ENCODE measurements at regions not wholly inside any gene's neighbourhood (a gene's known extent, or its start where the extent isn't known, plus 50 kb on each side); places are given as distances from the start of the nearest gene placed in this dataset.

DNA sequence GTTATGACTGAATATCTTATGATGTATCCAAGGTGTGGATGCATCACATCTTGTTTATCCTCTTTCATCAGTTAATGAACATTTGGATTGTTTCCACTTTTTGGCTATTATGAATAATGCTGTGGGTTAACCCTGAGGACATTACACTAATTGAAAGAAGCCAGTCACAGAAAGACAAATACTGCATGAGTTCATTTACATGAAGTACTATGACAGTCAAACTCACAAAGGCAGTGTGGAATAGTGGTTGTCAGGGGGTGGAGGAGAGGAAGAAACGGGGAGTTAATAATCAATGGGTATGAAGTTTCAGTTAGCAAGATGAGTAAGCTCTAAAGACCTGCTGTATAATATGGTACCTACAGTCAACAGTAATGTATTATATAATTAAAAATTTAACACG is 409.4 kb upstream of the CTNND2 start:
- H3K9me3 ChIP-seq (ENCODE audit: low read depth): no peaks in the 10 kb centered on the region
- H3K4me1 ChIP-seq (ENCODE audit: insufficient read depth): no peaks in the 10 kb centered on the region
- no peaks in the 10 kb centered on the region for H3K9me2 ChIP-seq (replicated peaks; ENCODE audit: insufficient read depth)
- H3K27me3 ChIP-seq: no peaks in the 10 kb centered on the region
- H3K4me2 ChIP-seq: no peak overlapping the region
- no peak for DNase-seq (ENCODE audit: low spot score)
- no peaks in the 10 kb centered on the region for H3K79me2 ChIP-seq
- H3K27ac ChIP-seq: no peak overlapping the region
- H3K36me3 ChIP-seq (replicated peaks; ENCODE audit: insufficient read depth, low read depth): no peaks in the 10 kb centered on the region
- WGBS (ENCODE audit: low lambda C conversion rate, missing lambda C conversion rate): 76% methylated on average over 2 of the region's 2 CpGs
- H4K20me1 ChIP-seq (ENCODE audit: insufficient read depth, poor library complexity, severe bottlenecking): no peaks in the 10 kb centered on the region
- TF ChIP-seq EZH2phosphoT487 (IDR thresholded peaks at IDR 0.05; ENCODE audit: low read depth, severe bottlenecking, unreplicated experiment): no peak
- TF ChIP-seq EZH2 (IDR thresholded peaks at IDR 0.05; ENCODE audit: borderline replicate concordance): no peak
- TF ChIP-seq, protein P1, sequence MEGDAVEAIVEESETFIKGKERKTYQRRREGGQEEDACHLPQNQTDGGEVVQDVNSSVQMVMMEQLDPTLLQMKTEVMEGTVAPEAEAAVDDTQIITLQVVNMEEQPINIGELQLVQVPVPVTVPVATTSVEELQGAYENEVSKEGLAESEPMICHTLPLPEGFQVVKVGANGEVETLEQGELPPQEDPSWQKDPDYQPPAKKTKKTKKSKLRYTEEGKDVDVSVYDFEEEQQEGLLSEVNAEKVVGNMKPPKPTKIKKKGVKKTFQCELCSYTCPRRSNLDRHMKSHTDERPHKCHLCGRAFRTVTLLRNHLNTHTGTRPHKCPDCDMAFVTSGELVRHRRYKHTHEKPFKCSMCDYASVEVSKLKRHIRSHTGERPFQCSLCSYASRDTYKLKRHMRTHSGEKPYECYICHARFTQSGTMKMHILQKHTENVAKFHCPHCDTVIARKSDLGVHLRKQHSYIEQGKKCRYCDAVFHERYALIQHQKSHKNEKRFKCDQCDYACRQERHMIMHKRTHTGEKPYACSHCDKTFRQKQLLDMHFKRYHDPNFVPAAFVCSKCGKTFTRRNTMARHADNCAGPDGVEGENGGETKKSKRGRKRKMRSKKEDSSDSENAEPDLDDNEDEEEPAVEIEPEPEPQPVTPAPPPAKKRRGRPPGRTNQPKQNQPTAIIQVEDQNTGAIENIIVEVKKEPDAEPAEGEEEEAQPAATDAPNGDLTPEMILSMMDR (IDR thresholded peaks at IDR 0.05; ENCODE audit: poor library complexity): no peak
- H3K4me3 ChIP-seq: no peak overlapping the region
- H2AFZ ChIP-seq: no peak overlapping the region

- Histone ChIP-seq H4K20me1 (ENCODE audit: insufficient read depth, poor library complexity, severe bottlenecking) (no peaks in the 10 kb centered on the region), H3K9me3 (ENCODE audit: low read depth) (no peaks in the 10 kb centered on the region), H3K79me2 (no peaks in the 10 kb centered on the region), H3K36me3 (replicated peaks; ENCODE audit: insufficient read depth, low read depth) (no peaks in the 10 kb centered on the region), H2AFZ (no peak overlapping the region), H3K4me3 (no peak overlapping the region), H3K4me2 (no peak overlapping the region), H3K9me2 (replicated peaks; ENCODE audit: insufficient read depth) (no peaks in the 10 kb centered on the region), H3K27ac (no peak overlapping the region), H3K27me3 (no peaks in the 10 kb centered on the region), H3K4me1 (ENCODE audit: insufficient read depth) (no peaks in the 10 kb centered on the region)
- no peak for TF ChIP-seq EZH2 (IDR thresholded peaks at IDR 0.05; ENCODE audit: borderline replicate concordance)
- no peak for DNase-seq (ENCODE audit: low spot score)
- 87% methylated on average over 5 of the region's 5 CpGs for WGBS (ENCODE audit: low lambda C conversion rate, missing lambda C conversion rate)
These were observed 408.1 kb upstream of the CTNND2 start for GRCh38 chr5:12312343-12312742.

DNA sequence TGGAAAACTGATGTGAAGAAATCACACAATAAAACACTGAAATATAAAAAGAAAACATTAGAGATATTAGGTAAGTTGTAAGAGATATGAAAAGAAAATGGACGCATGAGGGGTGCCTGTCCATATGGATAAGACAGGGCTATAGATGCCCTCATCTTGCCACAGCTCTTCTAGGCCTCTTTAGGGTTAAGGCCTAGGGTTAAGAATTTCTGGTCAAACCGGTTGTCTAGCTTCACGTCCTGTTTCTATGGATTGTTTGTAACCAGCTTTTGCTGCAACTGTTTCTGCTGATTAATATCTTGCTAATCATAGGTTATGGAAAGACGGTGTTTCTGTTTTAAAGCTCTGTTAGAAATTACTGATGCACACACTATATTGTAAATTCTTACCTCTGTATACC is 389.9 kb upstream of the CTNND2 start:
- Histone ChIP-seq H3K9me2 (replicated peaks; ENCODE audit: insufficient read depth) (no peaks in the 10 kb centered on the region), H2AFZ (no peak overlapping the region), H4K20me1 (ENCODE audit: insufficient read depth, poor library complexity, severe bottlenecking) (no peaks in the 10 kb centered on the region), H3K9me3 (ENCODE audit: low read depth) (no peaks in the 10 kb centered on the region), H3K4me2 (no peak overlapping the region), H3K4me1 (ENCODE audit: insufficient read depth) (no peaks in the 10 kb centered on the region), H3K4me3 (no peak overlapping the region), H3K79me2 (no peaks in the 10 kb centered on the region), H3K27ac (no peak overlapping the region), H3K36me3 (replicated peaks; ENCODE audit: insufficient read depth, low read depth) (no peaks in the 10 kb centered on the region), H3K27me3 (no peaks in the 10 kb centered on the region)
- no peak for TF ChIP-seq EZH2 (IDR thresholded peaks at IDR 0.05; ENCODE audit: borderline replicate concordance)
- no peak for TF ChIP-seq EZH2phosphoT487 (IDR thresholded peaks at IDR 0.05; ENCODE audit: low read depth, severe bottlenecking, unreplicated experiment)
- TF ChIP-seq, protein P1 (IDR thresholded peaks at IDR 0.05; ENCODE audit: poor library complexity): no peak
- no peak for DNase-seq (ENCODE audit: low spot score)
- 83% methylated on average over 4 of the region's 4 CpGs for WGBS (ENCODE audit: low lambda C conversion rate, missing lambda C conversion rate)

GRCh38 chr5:12292610-12293204 is 388.5 kb upstream of the CTNND2 start:
- H4K20me1 ChIP-seq (ENCODE audit: insufficient read depth, poor library complexity, severe bottlenecking): no peaks in the 10 kb centered on the region
- H3K4me2 ChIP-seq: no peak overlapping the region
- H3K79me2 ChIP-seq: no peaks in the 10 kb centered on the region
- H3K4me1 ChIP-seq (ENCODE audit: insufficient read depth): no peaks in the 10 kb centered on the region
- H3K27me3 ChIP-seq: no peaks in the 10 kb centered on the region
- no peaks in the 10 kb centered on the region for H3K36me3 ChIP-seq (replicated peaks; ENCODE audit: insufficient read depth, low read depth)
- no peak overlapping the region for H3K27ac ChIP-seq
- TF ChIP-seq EZH2 (IDR thresholded peaks at IDR 0.05; ENCODE audit: borderline replicate concordance): no peak
- TF ChIP-seq EZH2phosphoT487 (IDR thresholded peaks at IDR 0.05; ENCODE audit: low read depth, severe bottlenecking, unreplicated experiment): no peak
- TF ChIP-seq, protein P1 (IDR thresholded peaks at IDR 0.05; ENCODE audit: poor library complexity): peak; percentile 36
- no peak overlapping the region for H3K4me3 ChIP-seq
- no peaks in the 10 kb centered on the region for H3K9me3 ChIP-seq (ENCODE audit: low read depth)
- DNase-seq (ENCODE audit: low spot score): peak; percentile 44
- WGBS (ENCODE audit: low lambda C conversion rate, missing lambda C conversion rate): 32% methylated on average over 6 of the region's 6 CpGs
- no peak overlapping the region for H2AFZ ChIP-seq
- H3K9me2 ChIP-seq (replicated peaks; ENCODE audit: insufficient read depth): no peaks in the 10 kb centered on the region

Data from hepatocyte (in vitro differentiated cells).